ENCODE measurements at regions not wholly inside any gene's neighbourhood (a gene's known extent, or its start where the extent isn't known, plus 50 kb on each side); places are given as distances from the start of the nearest gene placed in this dataset.
"Not testable (repeated sequence)": the region's sequence is repeated elsewhere in the genome, so short reads cannot be mapped to it uniquely, and the experiment has no call there.

DNA sequence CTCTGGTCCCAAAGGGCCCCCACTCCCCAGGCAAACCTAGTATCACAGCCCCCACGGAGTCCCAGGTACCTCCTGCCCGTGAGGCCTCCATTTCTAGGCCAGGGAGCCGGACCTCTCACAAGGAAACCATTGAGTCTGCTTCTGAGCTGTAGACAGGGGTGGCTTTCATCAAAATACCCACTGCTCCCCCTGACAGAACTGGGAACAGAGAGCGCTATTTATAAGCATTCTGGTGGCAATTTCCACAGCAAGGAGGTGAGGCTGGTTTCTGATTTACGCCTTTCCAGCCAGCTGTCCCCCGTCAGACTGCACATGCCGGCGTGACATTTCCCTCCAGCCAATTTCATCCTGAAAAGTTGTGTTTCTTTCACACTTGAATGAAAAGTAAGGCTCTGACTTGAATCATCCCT, 407.5 kb upstream of the PRKCQ start:
- no peaks in the 10 kb centered on the region for H4K20me1 ChIP-seq (ENCODE audit: insufficient read depth, low read length)
- no peak overlapping the region for H2AFZ ChIP-seq (ENCODE audit: low read length)
- TF ChIP-seq, protein P1, sequence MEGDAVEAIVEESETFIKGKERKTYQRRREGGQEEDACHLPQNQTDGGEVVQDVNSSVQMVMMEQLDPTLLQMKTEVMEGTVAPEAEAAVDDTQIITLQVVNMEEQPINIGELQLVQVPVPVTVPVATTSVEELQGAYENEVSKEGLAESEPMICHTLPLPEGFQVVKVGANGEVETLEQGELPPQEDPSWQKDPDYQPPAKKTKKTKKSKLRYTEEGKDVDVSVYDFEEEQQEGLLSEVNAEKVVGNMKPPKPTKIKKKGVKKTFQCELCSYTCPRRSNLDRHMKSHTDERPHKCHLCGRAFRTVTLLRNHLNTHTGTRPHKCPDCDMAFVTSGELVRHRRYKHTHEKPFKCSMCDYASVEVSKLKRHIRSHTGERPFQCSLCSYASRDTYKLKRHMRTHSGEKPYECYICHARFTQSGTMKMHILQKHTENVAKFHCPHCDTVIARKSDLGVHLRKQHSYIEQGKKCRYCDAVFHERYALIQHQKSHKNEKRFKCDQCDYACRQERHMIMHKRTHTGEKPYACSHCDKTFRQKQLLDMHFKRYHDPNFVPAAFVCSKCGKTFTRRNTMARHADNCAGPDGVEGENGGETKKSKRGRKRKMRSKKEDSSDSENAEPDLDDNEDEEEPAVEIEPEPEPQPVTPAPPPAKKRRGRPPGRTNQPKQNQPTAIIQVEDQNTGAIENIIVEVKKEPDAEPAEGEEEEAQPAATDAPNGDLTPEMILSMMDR (IDR thresholded peaks at IDR 0.05; ENCODE audit: extremely low read depth, low read depth, low read length), result no peak
- no peak for DNase-seq (ENCODE audit: insufficient read length, low spot score, missing footprints)
- no peaks in the 10 kb centered on the region for H3K4me1 ChIP-seq (ENCODE audit: insufficient read depth, low read length)
- no peaks in the 10 kb centered on the region for H3K27me3 ChIP-seq (ENCODE audit: insufficient read depth, low read length)
- no peaks in the 10 kb centered on the region for H3K36me3 ChIP-seq (ENCODE audit: insufficient read depth, low read length)
- no peak overlapping the region for H3K4me3 ChIP-seq (ENCODE audit: insufficient read depth, low read length)
- H3K4me2 ChIP-seq (ENCODE audit: insufficient read depth, low read length), result no peak overlapping the region
- no peaks in the 10 kb centered on the region for H3K79me2 ChIP-seq (ENCODE audit: insufficient read depth, low read length)
- no peaks in the 10 kb centered on the region for H3K9me3 ChIP-seq (ENCODE audit: low read depth, low read length)
- H3K27ac ChIP-seq (ENCODE audit: low read depth, low read length), result no peak overlapping the region

DNA sequence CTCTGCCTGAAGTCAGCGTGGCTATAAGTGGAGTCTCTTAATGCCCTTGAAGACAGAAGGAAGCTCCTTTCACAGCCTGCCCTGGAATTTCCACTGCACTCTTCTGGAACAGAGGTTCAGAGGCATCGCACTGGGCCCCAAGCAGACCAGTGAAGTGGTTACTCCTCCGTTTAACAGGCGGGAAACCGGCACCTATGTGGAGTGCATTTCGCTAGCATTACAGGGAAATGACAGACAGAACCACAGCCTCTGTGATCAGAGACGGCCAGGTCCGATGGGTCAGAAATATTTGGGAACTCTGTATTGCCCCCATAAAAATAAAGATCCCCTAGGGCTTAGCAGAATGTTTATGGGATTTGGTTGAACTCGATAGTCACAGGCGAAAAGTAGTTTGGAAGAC, 406.9 kb upstream of the PRKCQ start:
- no peaks in the 10 kb centered on the region for H3K9me3 ChIP-seq (ENCODE audit: low read depth, low read length)
- no peak for DNase-seq (ENCODE audit: insufficient read length, low spot score, missing footprints)
- no peaks in the 10 kb centered on the region for H3K4me1 ChIP-seq (ENCODE audit: insufficient read depth, low read length)
- no peak overlapping the region for H3K4me3 ChIP-seq (ENCODE audit: insufficient read depth, low read length)
- no peak overlapping the region for H3K27ac ChIP-seq (ENCODE audit: low read depth, low read length)
- no peak overlapping the region for H3K4me2 ChIP-seq (ENCODE audit: insufficient read depth, low read length)
- no peaks in the 10 kb centered on the region for H3K27me3 ChIP-seq (ENCODE audit: insufficient read depth, low read length)
- H3K36me3 ChIP-seq (ENCODE audit: insufficient read depth, low read length), result no peaks in the 10 kb centered on the region
- H2AFZ ChIP-seq (ENCODE audit: low read length), result no peak overlapping the region
- TF ChIP-seq, protein P1 (IDR thresholded peaks at IDR 0.05; ENCODE audit: extremely low read depth, low read depth, low read length), result no peak
- H4K20me1 ChIP-seq (ENCODE audit: insufficient read depth, low read length), result no peaks in the 10 kb centered on the region
- no peaks in the 10 kb centered on the region for H3K79me2 ChIP-seq (ENCODE audit: insufficient read depth, low read length)

DNA sequence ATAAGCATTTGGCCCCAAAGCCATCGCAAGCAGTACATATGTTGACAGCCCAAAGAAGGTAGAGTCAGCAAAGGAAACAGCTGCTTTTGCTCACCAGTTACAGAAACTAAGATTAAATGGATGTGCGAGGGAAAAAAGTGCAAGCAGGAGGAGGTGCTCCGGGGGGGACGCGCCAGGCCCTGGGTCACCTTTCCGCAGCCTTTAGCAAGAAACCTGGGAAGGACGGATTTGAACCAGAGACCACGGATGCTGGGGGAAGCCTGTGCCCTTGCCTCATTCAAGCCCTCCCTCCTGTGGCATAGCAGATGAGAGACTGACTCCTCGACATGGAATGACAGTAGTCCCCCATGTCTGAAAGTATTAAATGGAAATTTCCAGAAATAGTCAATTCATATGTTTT, 405.6 kb upstream of the PRKCQ start:
- H4K20me1 ChIP-seq (ENCODE audit: insufficient read depth, low read length), result no peaks in the 10 kb centered on the region
- H3K27ac ChIP-seq (ENCODE audit: low read depth, low read length), result no peak overlapping the region
- no peak overlapping the region for H3K4me2 ChIP-seq (ENCODE audit: insufficient read depth, low read length)
- no peak overlapping the region for H3K4me3 ChIP-seq (ENCODE audit: insufficient read depth, low read length)
- H3K36me3 ChIP-seq (ENCODE audit: insufficient read depth, low read length), result no peaks in the 10 kb centered on the region
- no peaks in the 10 kb centered on the region for H3K27me3 ChIP-seq (ENCODE audit: insufficient read depth, low read length)
- no peaks in the 10 kb centered on the region for H3K4me1 ChIP-seq (ENCODE audit: insufficient read depth, low read length)
- DNase-seq (ENCODE audit: insufficient read length, low spot score, missing footprints), result no peak
- TF ChIP-seq, protein P1 (IDR thresholded peaks at IDR 0.05; ENCODE audit: extremely low read depth, low read depth, low read length), result no peak
- H3K9me3 ChIP-seq (ENCODE audit: low read depth, low read length), result no peaks in the 10 kb centered on the region
- H3K79me2 ChIP-seq (ENCODE audit: insufficient read depth, low read length), result no peaks in the 10 kb centered on the region
- no peak overlapping the region for H2AFZ ChIP-seq (ENCODE audit: low read length)

DNA sequence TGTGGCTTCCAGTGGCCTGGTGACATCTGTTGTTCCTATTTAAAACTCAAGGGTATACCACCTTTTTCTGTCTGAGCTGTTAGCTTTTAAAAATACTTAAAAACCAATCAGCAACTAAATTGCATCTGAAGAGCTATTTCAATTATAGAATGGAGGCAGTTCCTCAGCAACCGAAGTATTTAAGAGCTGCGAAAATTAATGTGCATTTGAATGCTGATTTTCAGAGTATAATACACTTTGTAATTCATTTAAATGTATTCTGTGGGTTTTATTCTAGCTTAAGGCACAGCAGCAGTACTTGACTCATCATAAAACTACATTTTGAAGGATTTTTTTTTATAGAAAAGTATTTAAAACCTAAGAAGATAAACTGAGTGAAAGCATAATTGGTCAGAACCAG, 404.9 kb upstream of the PRKCQ start:
- Histone ChIP-seq H3K27me3 (ENCODE audit: insufficient read depth, low read length) (no peaks in the 10 kb centered on the region), H3K36me3 (ENCODE audit: insufficient read depth, low read length) (no peaks in the 10 kb centered on the region), H3K4me1 (ENCODE audit: insufficient read depth, low read length) (no peaks in the 10 kb centered on the region), H2AFZ (ENCODE audit: low read length) (no peak overlapping the region), H3K9me3 (ENCODE audit: low read depth, low read length) (no peaks in the 10 kb centered on the region), H3K4me2 (ENCODE audit: insufficient read depth, low read length) (no peak overlapping the region), H3K27ac (ENCODE audit: low read depth, low read length) (no peak overlapping the region), H4K20me1 (ENCODE audit: insufficient read depth, low read length) (no peaks in the 10 kb centered on the region), H3K79me2 (ENCODE audit: insufficient read depth, low read length) (no peaks in the 10 kb centered on the region), H3K4me3 (ENCODE audit: insufficient read depth, low read length) (no peak overlapping the region)
- DNase-seq (ENCODE audit: insufficient read length, low spot score, missing footprints), result no peak
- TF ChIP-seq, protein P1 (IDR thresholded peaks at IDR 0.05; ENCODE audit: extremely low read depth, low read depth, low read length), result no peak

DNA sequence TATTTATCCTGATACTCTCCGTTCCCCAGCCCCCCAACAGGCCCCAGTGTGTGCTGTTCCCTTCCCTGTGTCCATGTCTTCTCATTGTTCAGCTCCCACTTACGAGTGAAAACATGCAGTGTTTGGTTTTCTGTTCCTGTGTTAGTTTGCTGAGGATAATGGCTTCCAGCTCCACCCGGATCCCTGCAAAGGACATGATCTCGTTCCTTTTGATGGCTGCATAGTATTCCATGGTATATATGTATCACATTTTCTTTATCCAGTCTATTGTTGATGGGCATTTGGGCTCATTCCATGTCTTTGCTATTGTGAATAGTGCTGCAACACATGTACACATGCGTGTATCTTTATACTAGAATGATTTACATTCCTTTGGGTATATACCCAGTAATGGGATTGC, 403.9 kb upstream of the PRKCQ start:
- H3K9me3 ChIP-seq (ENCODE audit: low read depth, low read length); H3K4me3 ChIP-seq (ENCODE audit: insufficient read depth, low read length); H3K4me2 ChIP-seq (ENCODE audit: insufficient read depth, low read length); H2AFZ ChIP-seq (ENCODE audit: low read length); DNase-seq (ENCODE audit: insufficient read length, low spot score, missing footprints); H4K20me1 ChIP-seq (ENCODE audit: insufficient read depth, low read length); H3K79me2 ChIP-seq (ENCODE audit: insufficient read depth, low read length); H3K36me3 ChIP-seq (ENCODE audit: insufficient read depth, low read length); H3K4me1 ChIP-seq (ENCODE audit: insufficient read depth, low read length); H3K27ac ChIP-seq (ENCODE audit: low read depth, low read length); H3K27me3 ChIP-seq (ENCODE audit: insufficient read depth, low read length): not testable (repeated sequence)

Measured in osteoblast (primary cell).